Lower leg skin (tissue), 4 donors: ENCODE measurements at regions not wholly inside any gene's neighbourhood (a gene's known extent, or its start where the extent isn't known, plus 50 kb on each side); places are given as distances from the start of the nearest gene placed in this dataset.

ENCODE experiments used
- DNase-seq, 2 donors: peaks; one replicate each; pipeline ENCODE4 v3.0.0-alpha.2; 2019; ENCODE audit warnings: low spot score in 2 of 2
- H3K4me3 ChIP-seq: fragments of 200-600 bp; sonication (generic); 2 replicates; pipeline ENCODE4 v1.5.1; 2017; ENCODE audit warnings: mild to moderate bottlenecking, low read depth; ENCODE audit not compliant: poor library complexity, severe bottlenecking
- POLR2A ChIP-seq, 2 donors: fragments of 450-650 bp; IDR thresholded peaks; one replicate each; pipeline ENCODE4 v1.6.1; 2016 to 2017; ENCODE audit warnings: antibody characterized with exemption in 2 of 2, mild to moderate bottlenecking in 1 of 2, moderate library complexity in 1 of 2
- WGBS, 2 donors: methylation state at CpG; one replicate each; pipeline ENCODE4 v1.1.5; 2018; 5-methylcytosine and 5-hydroxymethylcytosine counted together
- intact Hi-C: fragments of 100-400 bp; cut with DNase I; formaldehyde crosslinking; loops from one replicate; pipeline ENCODE4 v1.15.0; 2023; ENCODE audit warnings: low total_unique reads
- TF ChIP-seq, protein P1 (sequence below), 3 donors: fragments of 450-650 bp; IDR thresholded peaks; one replicate each; pipeline ENCODE4 v1.5.1; 2016; ENCODE audit warnings: antibody characterized with exemption in 3 of 3, mild to moderate bottlenecking in 3 of 3, moderate library complexity in 2 of 3

DNA sequence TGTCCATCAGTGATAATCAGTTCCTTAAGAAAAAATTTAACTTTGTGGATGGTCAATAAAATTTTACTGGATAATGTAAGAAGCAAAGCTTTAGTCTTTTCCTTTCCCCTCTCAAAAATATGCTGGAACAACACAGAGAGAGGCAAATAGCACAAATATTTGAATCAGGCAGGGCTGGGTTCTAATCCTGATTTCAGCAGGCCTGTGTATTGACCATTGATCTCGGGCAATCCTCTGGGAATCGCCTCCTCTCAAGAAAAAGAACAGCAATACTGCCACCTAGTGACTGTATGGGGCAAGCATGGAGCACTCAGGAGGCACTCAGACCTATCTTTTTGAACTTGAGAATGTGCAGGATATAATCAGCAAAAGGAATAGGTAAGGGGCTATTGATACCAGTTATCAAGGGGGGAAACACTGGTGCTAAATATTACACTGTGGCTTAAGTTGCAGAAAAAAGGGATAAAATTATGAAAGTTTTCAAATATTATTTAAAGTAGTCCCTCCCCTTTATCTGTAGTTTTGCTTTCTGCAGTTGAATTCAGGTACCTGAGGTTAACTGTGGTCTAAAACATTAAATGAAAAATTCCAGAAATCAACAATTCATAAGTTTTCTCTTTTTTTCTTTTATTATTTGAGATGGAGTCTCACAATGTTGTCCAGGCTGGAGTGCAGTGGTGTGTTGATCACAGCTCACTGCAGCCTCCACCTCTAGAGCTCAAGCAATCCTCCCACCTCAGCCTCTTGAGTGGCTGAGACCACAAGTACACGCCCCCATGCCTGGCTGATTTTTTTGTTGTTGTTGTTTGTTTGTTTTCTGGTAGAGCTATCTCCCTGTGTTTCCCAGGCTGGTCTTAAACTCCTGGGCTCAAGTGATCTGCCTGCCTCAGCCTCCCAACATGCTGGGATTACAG is 91.8 kb upstream of the NHSL1 start:
- 23 to 28% methylated on average over 3 of the region's 3 CpGs for WGBS, 2 donors
- peak in 1 of 2 donors; percentile 49 for DNase-seq
- no peak overlapping the region for H3K4me3 ChIP-seq
- intact Hi-C loops: loop anchor here (2.0 kb wide), 1 partner anchor 176 kb away; no protein-coding TSS in a partner anchor
- TF ChIP-seq, protein P1, sequence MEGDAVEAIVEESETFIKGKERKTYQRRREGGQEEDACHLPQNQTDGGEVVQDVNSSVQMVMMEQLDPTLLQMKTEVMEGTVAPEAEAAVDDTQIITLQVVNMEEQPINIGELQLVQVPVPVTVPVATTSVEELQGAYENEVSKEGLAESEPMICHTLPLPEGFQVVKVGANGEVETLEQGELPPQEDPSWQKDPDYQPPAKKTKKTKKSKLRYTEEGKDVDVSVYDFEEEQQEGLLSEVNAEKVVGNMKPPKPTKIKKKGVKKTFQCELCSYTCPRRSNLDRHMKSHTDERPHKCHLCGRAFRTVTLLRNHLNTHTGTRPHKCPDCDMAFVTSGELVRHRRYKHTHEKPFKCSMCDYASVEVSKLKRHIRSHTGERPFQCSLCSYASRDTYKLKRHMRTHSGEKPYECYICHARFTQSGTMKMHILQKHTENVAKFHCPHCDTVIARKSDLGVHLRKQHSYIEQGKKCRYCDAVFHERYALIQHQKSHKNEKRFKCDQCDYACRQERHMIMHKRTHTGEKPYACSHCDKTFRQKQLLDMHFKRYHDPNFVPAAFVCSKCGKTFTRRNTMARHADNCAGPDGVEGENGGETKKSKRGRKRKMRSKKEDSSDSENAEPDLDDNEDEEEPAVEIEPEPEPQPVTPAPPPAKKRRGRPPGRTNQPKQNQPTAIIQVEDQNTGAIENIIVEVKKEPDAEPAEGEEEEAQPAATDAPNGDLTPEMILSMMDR (IDR thresholded peaks at IDR 0.05): peak in 1 of 3 donors; percentile 18
- no peak for TF ChIP-seq POLR2A (IDR thresholded peaks at IDR 0.05)

DNA sequence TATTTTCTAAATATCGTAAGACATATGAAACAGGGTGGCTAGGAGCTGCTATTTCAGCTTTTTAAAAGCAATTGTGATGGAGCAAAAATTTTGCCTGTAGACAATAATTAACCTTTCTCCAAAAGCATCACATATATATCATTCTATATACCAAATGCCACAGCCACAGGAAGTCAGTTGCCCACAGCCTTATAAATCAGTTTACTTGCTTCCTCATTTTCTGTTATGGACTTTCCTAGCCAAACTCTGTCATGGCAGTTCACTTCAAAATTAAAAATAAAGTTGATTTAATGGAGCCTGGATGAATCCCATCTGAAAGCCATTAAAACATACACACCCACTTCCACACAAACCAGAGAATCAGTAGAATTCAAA is 93.4 kb upstream of the NHSL1 start:
- DNase-seq: no peak
- intact Hi-C loops: no loop called here
- 41 to 58% methylated on average over 1 of the region's 1 CpG for WGBS, 2 donors
- no peak for TF ChIP-seq POLR2A (IDR thresholded peaks at IDR 0.05)
- TF ChIP-seq, protein P1 (IDR thresholded peaks at IDR 0.05): no peak
- H3K4me3 ChIP-seq: no peak overlapping the region

DNA sequence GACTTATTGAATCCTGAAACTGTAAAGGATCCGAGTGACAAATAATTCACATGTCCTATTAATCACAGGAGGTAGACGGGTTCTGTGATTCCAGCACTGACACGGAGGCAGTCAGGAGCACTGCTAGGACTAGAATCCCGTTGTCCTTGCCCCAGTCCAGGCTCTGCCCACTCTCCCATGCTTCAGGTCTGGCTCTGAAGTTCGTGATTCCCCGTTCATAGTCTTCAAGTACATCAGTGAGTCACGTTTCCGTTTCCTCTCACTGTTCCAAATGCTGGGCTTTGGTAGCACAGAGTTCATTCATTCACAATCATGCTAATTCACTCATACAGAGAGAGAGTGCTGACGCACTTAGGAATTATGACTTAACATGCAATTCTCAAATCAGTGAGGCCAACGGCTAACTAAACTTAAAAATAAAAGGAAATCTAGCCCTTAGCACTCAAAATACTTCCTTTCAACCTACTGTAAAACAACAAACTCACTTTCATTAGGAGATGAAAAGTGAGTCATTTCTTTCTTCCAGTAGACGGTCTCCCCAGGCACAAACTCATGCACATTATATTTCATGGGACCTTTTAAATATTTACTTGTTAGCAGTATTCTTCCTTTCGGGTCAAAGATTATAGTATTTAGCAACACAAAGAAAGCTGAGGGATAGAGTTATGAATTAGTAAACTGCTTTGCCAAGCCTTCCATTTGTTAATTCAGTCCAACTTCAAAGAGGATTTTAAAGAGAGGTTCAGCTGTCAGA is 94.0 kb upstream of the NHSL1 start:
- H3K4me3 ChIP-seq: no peak overlapping the region
- 1 to 3% methylated on average over 12 of the region's 12 CpGs for WGBS, 2 donors
- peak in 1 of 2 donors; percentile 76 for DNase-seq
- intact Hi-C loops: no loop called here
- TF ChIP-seq, protein P1 (IDR thresholded peaks at IDR 0.05): no peak
- no peak for TF ChIP-seq POLR2A (IDR thresholded peaks at IDR 0.05)

DNA sequence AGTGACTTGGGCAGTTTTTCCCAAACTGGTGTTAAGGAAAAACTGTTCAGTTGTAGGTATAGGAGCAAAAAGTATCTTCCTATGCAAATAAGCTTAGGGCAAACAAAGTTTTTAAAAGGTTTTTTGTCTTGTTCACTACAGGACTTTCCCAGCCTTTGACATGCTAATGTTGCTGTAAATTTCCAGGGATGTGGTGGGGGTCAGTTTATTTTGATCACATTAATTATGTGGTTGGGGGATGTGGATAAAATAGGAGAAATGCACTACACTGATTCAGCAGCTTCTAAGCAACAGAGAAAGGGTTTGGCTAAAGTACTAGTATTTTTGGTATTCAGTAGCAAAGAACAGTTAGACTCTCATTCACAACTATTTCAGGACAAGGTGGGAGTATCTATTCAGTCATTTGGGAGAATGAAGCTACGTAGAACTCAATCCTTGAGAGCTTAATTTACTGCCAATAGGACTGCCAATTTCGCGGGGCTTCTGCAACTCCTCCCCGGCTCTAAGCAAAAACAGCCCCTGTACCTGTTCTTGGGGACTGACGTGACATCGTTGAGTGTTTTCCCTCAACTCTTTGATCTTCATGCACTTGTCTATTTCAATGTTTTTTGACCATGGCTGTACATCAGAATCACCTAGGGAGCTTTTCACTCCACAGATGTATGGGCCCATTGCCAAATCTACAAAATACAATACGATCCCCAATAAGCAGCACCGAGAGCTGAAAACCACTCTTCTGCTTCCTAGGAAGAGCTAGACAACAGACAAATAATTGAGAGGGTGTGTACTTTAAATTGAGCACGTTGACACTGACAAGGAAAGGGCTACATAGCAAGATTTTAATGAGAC is 94.8 kb upstream of the NHSL1 start:
- no peak overlapping the region for H3K4me3 ChIP-seq
- DNase-seq: no peak
- TF ChIP-seq POLR2A (IDR thresholded peaks at IDR 0.05): no peak
- TF ChIP-seq, protein P1 (IDR thresholded peaks at IDR 0.05): no peak
- 69 to 72% methylated on average over 9 of the region's 9 CpGs for WGBS, 2 donors
- intact Hi-C loops: no loop called here

DNA sequence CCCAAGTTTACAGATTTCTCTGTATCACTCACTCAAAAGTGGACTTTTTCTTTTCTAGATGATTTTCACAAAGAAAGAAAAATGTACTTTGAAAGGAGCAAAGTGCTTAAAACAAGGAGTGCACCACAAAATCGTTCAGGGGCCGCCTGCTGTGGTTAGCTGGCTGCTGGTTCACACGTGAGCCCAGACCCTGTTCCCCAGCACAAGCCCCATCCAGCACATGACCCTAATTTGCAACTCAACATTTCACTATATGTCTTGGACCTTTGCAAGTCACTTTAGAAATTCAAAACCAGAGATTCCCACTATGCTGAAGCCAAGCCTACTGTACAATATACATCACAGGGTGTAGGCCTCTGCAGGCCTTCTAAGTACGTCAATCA is 95.5 kb upstream of the NHSL1 start:
- intact Hi-C loops: no loop called here
- no peak overlapping the region for H3K4me3 ChIP-seq
- TF ChIP-seq POLR2A (IDR thresholded peaks at IDR 0.05): no peak
- TF ChIP-seq, protein P1 (IDR thresholded peaks at IDR 0.05): no peak
- WGBS, 2 donors: 81 to 88% methylated on average over 4 of the region's 4 CpGs
- DNase-seq: no peak
